WERI-Rb-1 (cell line): ENCODE measurements at regions not wholly inside any gene's neighbourhood (a gene's known extent, or its start where the extent isn't known, plus 50 kb on each side); places are given as distances from the start of the nearest gene placed in this dataset.

Experiments
- DNase-seq: peaks from one replicate; pipeline ENCODE4 v3.0.0-alpha.2; 2020
- H3K27ac ChIP-seq: fragments of 250-450 bp; sonication (Bioruptor Pico); 2 replicates; pipeline ENCODE4 v1.5.1; 2020; ENCODE audit warnings: mild to moderate bottlenecking, moderate library complexity
- H3K27me3 ChIP-seq: fragments of 250-450 bp; sonication (Bioruptor Pico); 2 replicates; pipeline ENCODE4 v1.5.1; 2021; ENCODE audit warnings: mild to moderate bottlenecking, low read depth, moderate library complexity; ENCODE audit not compliant: insufficient read depth, severe bottlenecking
- H3K36me3 ChIP-seq: fragments of 250-450 bp; sonication (Bioruptor Pico); 2 replicates; pipeline ENCODE4 v1.5.1; 2020; ENCODE audit warnings: mild to moderate bottlenecking, moderate library complexity
- H3K4me3 ChIP-seq: 2 replicates; pipeline ENCODE4 v1.5.1; 2011; ENCODE audit warnings: low read depth, mild to moderate bottlenecking, control low read depth, low read length
- H3K9me3 ChIP-seq: fragments of 250-450 bp; sonication (Bioruptor Pico); 2 replicates; pipeline ENCODE4 v1.5.1; 2021; ENCODE audit warnings: mild to moderate bottlenecking, moderate library complexity; ENCODE audit not compliant: severe bottlenecking
- CTCF ChIP-seq: IDR thresholded peaks from 2 replicates; pipeline ENCODE4 v1.5.1; 2011; ENCODE audit warnings: low read depth, mild to moderate bottlenecking, control low read depth, inconsistent platforms, low read length

- no peak overlapping the region for H3K27ac ChIP-seq
- no peaks in the 10 kb centered on the region for H3K9me3 ChIP-seq
- no peak for DNase-seq
- no peak for TF ChIP-seq CTCF
- H3K36me3 ChIP-seq: no peaks in the 10 kb centered on the region
- no peaks in the 10 kb centered on the region for H3K27me3 ChIP-seq
- no peak overlapping the region for H3K4me3 ChIP-seq
These were observed 129.3 kb downstream of the CD83 start for GRCh38 chr6:14246876-14247275.

- Histone ChIP-seq H3K27ac (no peak overlapping the region), H3K9me3 (no peaks in the 10 kb centered on the region), H3K27me3 (peaks cover 3% of the 10 kb centered on the region), H3K4me3 (no peak overlapping the region), H3K36me3 (no peaks in the 10 kb centered on the region)
- no peak for TF ChIP-seq CTCF
- no peak for DNase-seq
These were observed 133.0 kb downstream of the CD83 start for GRCh38 chr6:14250573-14250972.

- Histone ChIP-seq H3K27me3 (peaks cover 3% of the 10 kb centered on the region), H3K4me3 (peak overlapping the region; percentile 26), H3K27ac (no peak overlapping the region), H3K9me3 (no peaks in the 10 kb centered on the region), H3K36me3 (no peaks in the 10 kb centered on the region)
- DNase-seq: peak; percentile 67
- no peak for TF ChIP-seq CTCF
These were observed 134.8 kb downstream of the CD83 start for GRCh38 chr6:14252271-14252850.

GRCh38 chr6:14254505-14254904 lies 136.9 kb downstream of the CD83 start:
- no peak for TF ChIP-seq CTCF
- Histone ChIP-seq H3K9me3 (no peaks in the 10 kb centered on the region), H3K27me3 (peaks cover 3% of the 10 kb centered on the region), H3K4me3 (no peak overlapping the region), H3K27ac (no peak overlapping the region), H3K36me3 (no peaks in the 10 kb centered on the region)
- DNase-seq: no peak

- no peak overlapping the region for H3K4me3 ChIP-seq
- no peak overlapping the region for H3K27ac ChIP-seq
- peaks cover 3% of the 10 kb centered on the region for H3K27me3 ChIP-seq
- no peak for DNase-seq
- H3K36me3 ChIP-seq: no peaks in the 10 kb centered on the region
- TF ChIP-seq CTCF: no peak
- H3K9me3 ChIP-seq: no peaks in the 10 kb centered on the region
These were observed 138.3 kb downstream of the CD83 start for GRCh38 chr6:14255916-14256315.

GRCh38 chr6:14258117-14258516 lies 140.5 kb downstream of the CD83 start:
- Histone ChIP-seq H3K4me3 (no peak overlapping the region), H3K36me3 (no peaks in the 10 kb centered on the region), H3K27ac (no peak overlapping the region), H3K9me3 (no peaks in the 10 kb centered on the region), H3K27me3 (no peaks in the 10 kb centered on the region)
- no peak for TF ChIP-seq CTCF
- DNase-seq: no peak
